ENCODE measurements at regions not wholly inside any gene's neighbourhood (a gene's known extent, or its start where the extent isn't known, plus 50 kb on each side); places are given as distances from the start of the nearest gene placed in this dataset.

DNA sequence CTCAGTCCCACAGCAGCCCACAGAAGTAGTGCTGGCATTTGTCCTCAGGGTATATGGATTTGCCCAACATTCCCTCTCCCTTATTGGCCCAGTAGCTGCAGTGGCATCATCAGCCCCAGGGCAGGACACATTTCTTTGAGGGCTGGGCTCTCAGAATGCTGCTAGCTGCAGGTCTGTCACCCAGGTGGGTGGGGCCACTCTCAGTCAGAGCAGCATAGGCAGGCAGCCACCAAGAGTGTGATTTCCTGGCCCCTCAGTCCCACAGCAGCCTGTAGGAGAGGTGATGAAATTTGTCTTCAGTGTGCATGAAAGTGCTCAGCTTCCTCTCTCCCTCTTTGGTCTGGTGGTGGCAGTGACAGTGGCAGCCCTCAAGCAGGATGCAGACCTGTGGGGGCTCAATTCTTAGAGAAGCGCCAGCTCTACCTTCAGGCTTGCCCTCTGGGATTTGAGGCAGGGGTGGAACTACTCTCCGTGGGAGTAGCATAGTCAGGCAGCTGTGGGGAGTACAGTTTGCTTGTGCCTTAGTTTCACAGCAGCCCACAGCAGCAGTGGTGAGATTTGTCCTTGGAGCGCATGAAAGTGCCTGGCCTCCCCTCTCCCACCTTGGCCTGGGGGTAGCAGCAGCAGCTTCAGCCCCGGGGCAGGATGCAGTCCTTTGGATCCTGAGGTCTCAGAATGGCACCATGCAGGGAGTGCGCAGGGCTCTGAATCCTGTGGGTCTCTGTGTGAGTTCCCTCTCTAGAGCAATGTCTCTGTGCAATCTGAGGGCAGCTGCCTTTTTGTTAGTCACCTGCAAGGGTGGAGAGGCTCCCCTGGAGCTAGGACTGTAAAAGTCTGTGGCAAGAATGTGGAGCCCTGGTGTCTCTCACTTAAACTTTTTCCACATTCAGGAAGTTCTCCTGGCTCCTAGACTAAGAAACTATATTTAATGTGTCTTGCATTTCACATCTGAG is 1229.1 kb downstream of the ROBO2 start:
- Histone ChIP-seq H3K9me3 (ENCODE audit: control insufficient read depth in 5 of 5, low read length in 5 of 5) (peaks cover 0 to 17% (median 13%) of the 10 kb centered on the region in 5 donors), H3K27me3 (ENCODE audit: control insufficient read depth in 5 of 5, insufficient read depth in 4 of 5, low read length in 5 of 5) (no peaks in the 10 kb centered on the region), H3K9ac (ENCODE audit: low read length in 5 of 5) (no peak overlapping the region), H3K27ac (ENCODE audit: low read depth, low read length) (no peak overlapping the region), H3K4me3 (ENCODE audit: low read depth in 1 of 5, low read length in 5 of 5) (no peak overlapping the region), H3K36me3 (ENCODE audit: control insufficient read depth in 5 of 5, insufficient read depth in 5 of 5, low read length in 5 of 5) (no peaks in the 10 kb centered on the region), H3K4me1 (ENCODE audit: control insufficient read depth in 5 of 5, insufficient read depth in 5 of 5, low read length in 5 of 5) (no peaks in the 10 kb centered on the region)

DNA sequence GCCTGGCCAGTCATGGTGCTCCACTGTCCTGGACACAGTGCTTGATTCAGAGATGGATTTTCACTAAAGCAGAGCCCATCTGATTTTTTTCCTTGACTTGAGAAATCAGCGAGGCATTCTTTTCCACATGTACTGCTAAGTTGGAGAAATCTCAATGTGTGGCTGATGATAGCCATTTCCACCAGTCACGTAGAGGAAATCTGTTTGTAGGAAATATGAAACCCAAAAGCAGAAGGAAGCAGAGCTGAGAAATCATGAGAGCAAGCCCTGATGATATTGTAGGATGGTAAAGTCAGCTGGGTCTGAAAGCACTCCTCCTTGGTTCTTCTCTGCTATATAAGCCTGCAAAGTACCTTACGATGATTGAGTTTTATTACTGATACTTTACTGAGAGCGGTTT is 1233.4 kb downstream of the ROBO2 start:
- no peaks in the 10 kb centered on the region for H3K4me1 ChIP-seq (ENCODE audit: control insufficient read depth in 5 of 5, insufficient read depth in 5 of 5, low read length in 5 of 5)
- H3K4me3 ChIP-seq (ENCODE audit: low read depth in 1 of 5, low read length in 5 of 5), result no peak overlapping the region
- no peaks in the 10 kb centered on the region for H3K27me3 ChIP-seq (ENCODE audit: control insufficient read depth in 5 of 5, insufficient read depth in 4 of 5, low read length in 5 of 5)
- peaks cover 0 to 9% (median 3%) of the 10 kb centered on the region in 5 donors for H3K9me3 ChIP-seq (ENCODE audit: control insufficient read depth in 5 of 5, low read length in 5 of 5)
- H3K36me3 ChIP-seq (ENCODE audit: control insufficient read depth in 5 of 5, insufficient read depth in 5 of 5, low read length in 5 of 5), result no peaks in the 10 kb centered on the region
- no peak overlapping the region for H3K9ac ChIP-seq (ENCODE audit: low read length in 5 of 5)
- H3K27ac ChIP-seq (ENCODE audit: low read depth, low read length), result no peak overlapping the region

DNA sequence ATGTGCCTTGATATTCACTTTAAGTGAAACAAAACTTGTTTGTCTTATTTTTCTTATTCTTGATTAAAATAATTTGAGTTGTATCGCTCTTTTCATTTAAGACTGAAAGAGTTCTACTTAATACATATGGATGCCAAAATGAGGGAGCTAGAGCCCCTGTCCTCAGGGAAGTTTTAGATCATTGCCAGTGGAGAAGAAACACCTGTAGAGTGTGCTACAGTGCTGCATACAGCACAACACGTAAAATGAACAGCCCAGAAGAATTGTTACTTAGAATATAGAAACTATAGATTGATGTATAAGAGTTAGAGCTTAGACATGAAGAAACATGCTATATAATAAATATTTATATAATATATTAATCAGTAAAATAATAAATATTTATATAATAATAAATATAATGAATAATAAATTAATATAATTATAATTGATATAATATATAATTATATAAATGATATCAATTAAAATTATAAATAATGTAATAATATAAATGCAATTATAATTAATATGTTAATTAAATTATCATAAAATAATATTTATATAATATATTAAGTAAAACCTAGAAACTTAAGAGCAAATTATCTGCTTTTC is 1234.7 kb downstream of the ROBO2 start:
- no peak overlapping the region for H3K9ac ChIP-seq (ENCODE audit: low read length in 5 of 5)
- no peaks in the 10 kb centered on the region for H3K9me3 ChIP-seq (ENCODE audit: control insufficient read depth in 5 of 5, low read length in 5 of 5)
- H3K36me3 ChIP-seq (ENCODE audit: control insufficient read depth in 5 of 5, insufficient read depth in 5 of 5, low read length in 5 of 5), result no peaks in the 10 kb centered on the region
- no peak overlapping the region for H3K27ac ChIP-seq (ENCODE audit: low read depth, low read length)
- H3K4me3 ChIP-seq (ENCODE audit: low read depth in 1 of 5, low read length in 5 of 5), result no peak overlapping the region
- no peaks in the 10 kb centered on the region for H3K27me3 ChIP-seq (ENCODE audit: control insufficient read depth in 5 of 5, insufficient read depth in 4 of 5, low read length in 5 of 5)
- H3K4me1 ChIP-seq (ENCODE audit: control insufficient read depth in 5 of 5, insufficient read depth in 5 of 5, low read length in 5 of 5), result no peaks in the 10 kb centered on the region

DNA sequence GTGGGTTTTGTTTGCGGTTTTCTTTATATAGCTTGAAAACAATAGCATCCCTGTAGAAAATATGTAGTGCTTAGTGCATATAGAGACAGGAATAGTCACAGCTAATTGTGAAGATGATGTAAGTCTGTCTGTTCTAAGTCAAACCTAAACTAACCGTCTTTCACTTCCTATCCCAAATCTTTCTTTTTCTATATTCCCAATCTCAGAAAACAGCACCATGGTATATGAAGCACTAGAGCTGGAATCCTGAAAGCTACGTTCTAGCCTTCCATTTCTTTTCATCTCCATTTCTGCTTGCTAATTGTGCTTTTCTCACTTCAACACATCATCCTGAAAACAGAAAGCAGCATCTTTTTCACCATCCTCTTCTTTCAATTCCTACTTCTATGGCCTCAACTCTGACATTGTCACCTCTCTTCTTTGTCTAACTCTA is 1235.5 kb downstream of the ROBO2 start:
- Histone ChIP-seq H3K9ac (ENCODE audit: low read length in 5 of 5) (no peak overlapping the region), H3K4me1 (ENCODE audit: control insufficient read depth in 5 of 5, insufficient read depth in 5 of 5, low read length in 5 of 5) (no peaks in the 10 kb centered on the region), H3K27me3 (ENCODE audit: control insufficient read depth in 5 of 5, insufficient read depth in 4 of 5, low read length in 5 of 5) (no peaks in the 10 kb centered on the region), H3K9me3 (ENCODE audit: control insufficient read depth in 5 of 5, low read length in 5 of 5) (no peaks in the 10 kb centered on the region), H3K27ac (ENCODE audit: low read depth, low read length) (no peak overlapping the region), H3K36me3 (ENCODE audit: control insufficient read depth in 5 of 5, insufficient read depth in 5 of 5, low read length in 5 of 5) (no peaks in the 10 kb centered on the region), H3K4me3 (ENCODE audit: low read depth in 1 of 5, low read length in 5 of 5) (no peak overlapping the region)

DNA sequence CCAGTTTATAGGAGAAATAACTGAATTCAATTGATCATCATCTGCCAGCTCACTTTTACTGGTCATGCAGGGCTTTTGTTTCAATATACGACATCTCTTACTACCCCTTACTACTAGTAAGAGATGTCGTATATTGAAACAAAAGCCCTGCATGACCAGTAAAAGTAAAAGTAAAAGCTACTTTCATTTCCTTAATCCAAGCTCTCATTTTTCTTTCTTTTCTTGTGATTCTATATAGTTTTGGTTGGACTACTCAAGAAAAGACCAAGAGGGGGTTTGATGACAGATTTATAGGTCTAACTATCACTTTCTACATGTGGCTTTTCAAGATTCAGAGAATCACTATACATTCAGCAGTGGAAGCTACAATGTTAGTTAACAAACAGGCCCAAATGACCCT is 1237.3 kb downstream of the ROBO2 start:
- no peaks in the 10 kb centered on the region for H3K9me3 ChIP-seq (ENCODE audit: control insufficient read depth in 5 of 5, low read length in 5 of 5)
- H3K4me1 ChIP-seq (ENCODE audit: control insufficient read depth in 5 of 5, insufficient read depth in 5 of 5, low read length in 5 of 5), result no peaks in the 10 kb centered on the region
- no peaks in the 10 kb centered on the region for H3K36me3 ChIP-seq (ENCODE audit: control insufficient read depth in 5 of 5, insufficient read depth in 5 of 5, low read length in 5 of 5)
- H3K27ac ChIP-seq (ENCODE audit: low read depth, low read length), result no peak overlapping the region
- H3K9ac ChIP-seq (ENCODE audit: low read length in 5 of 5), result no peak overlapping the region
- no peak overlapping the region for H3K4me3 ChIP-seq (ENCODE audit: low read depth in 1 of 5, low read length in 5 of 5)
- no peaks in the 10 kb centered on the region for H3K27me3 ChIP-seq (ENCODE audit: control insufficient read depth in 5 of 5, insufficient read depth in 4 of 5, low read length in 5 of 5)

DNA sequence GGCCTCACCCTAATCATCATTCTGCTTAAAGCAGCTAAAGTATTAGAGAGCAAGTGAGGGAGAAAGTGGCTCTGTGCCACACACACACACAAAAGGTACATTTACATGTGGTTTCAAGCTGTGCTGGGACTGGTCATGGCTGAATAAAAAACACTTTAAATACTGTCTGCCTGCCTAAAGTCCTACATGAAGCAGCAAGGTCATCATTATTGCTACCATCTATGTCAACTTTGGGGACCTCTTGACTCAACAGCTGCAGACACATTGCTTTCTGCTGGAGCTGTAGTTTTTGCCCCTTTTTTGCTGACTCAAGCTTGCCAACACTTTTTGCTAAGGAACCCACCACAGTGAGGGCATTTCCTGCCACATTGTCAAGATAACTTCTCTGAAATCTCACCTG is 1237.9 kb downstream of the ROBO2 start:
- no peaks in the 10 kb centered on the region for H3K4me1 ChIP-seq (ENCODE audit: control insufficient read depth in 5 of 5, insufficient read depth in 5 of 5, low read length in 5 of 5)
- H3K4me3 ChIP-seq (ENCODE audit: low read depth in 1 of 5, low read length in 5 of 5), result no peak overlapping the region
- H3K27ac ChIP-seq (ENCODE audit: low read depth, low read length), result no peak overlapping the region
- H3K36me3 ChIP-seq (ENCODE audit: control insufficient read depth in 5 of 5, insufficient read depth in 5 of 5, low read length in 5 of 5), result no peaks in the 10 kb centered on the region
- H3K27me3 ChIP-seq (ENCODE audit: control insufficient read depth in 5 of 5, insufficient read depth in 4 of 5, low read length in 5 of 5), result no peaks in the 10 kb centered on the region
- H3K9me3 ChIP-seq (ENCODE audit: control insufficient read depth in 5 of 5, low read length in 5 of 5), result no peaks in the 10 kb centered on the region
- H3K9ac ChIP-seq (ENCODE audit: low read length in 5 of 5), result no peak overlapping the region

DNA sequence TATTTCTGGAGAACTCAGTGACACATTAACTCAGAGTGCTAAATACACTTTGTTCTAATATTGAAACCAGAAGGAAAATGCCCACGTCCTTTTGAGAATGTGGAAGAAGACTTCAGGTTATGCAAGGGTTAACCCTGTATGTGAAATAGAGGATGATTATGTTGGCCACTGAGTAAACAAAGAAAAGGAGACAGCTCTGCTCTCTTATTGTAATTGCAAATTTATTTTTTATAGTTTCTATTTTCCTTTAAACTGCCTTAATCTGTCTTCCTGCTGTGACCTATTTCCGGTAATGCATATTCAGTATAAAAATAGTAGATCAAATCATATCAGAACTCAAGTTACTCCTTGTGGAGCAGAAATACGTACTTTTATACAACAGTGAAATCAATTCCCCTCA is 1239.2 kb downstream of the ROBO2 start:
- no peak overlapping the region for H3K9ac ChIP-seq (ENCODE audit: low read length in 5 of 5)
- no peak overlapping the region for H3K27ac ChIP-seq (ENCODE audit: low read depth, low read length)
- H3K36me3 ChIP-seq (ENCODE audit: control insufficient read depth in 5 of 5, insufficient read depth in 5 of 5, low read length in 5 of 5), result no peaks in the 10 kb centered on the region
- H3K4me3 ChIP-seq (ENCODE audit: low read depth in 1 of 5, low read length in 5 of 5), result no peak overlapping the region
- H3K27me3 ChIP-seq (ENCODE audit: control insufficient read depth in 5 of 5, insufficient read depth in 4 of 5, low read length in 5 of 5), result no peaks in the 10 kb centered on the region
- no peaks in the 10 kb centered on the region for H3K4me1 ChIP-seq (ENCODE audit: control insufficient read depth in 5 of 5, insufficient read depth in 5 of 5, low read length in 5 of 5)
- no peaks in the 10 kb centered on the region for H3K9me3 ChIP-seq (ENCODE audit: control insufficient read depth in 5 of 5, low read length in 5 of 5)

DNA sequence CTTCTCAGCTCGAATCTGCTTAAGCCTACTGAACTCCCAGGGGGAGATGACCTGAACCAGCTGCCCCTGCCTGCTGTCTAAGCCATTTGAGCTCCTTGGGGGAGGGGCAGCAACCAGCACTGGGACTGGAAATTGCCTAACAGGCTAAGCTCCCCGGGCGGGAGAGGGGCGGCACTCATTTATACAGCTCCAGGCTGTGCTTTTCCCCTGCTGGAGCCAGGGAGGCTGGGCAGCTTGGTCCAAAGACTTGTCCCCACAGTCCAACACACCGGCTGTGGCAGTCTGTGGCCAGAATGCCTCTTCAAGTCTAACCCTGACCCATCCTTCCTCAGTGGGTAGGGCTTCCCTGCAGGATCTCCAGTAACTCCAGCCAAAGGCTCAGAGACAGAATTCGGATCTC is 1241.5 kb downstream of the ROBO2 start:
- no peaks in the 10 kb centered on the region for H3K27me3 ChIP-seq (ENCODE audit: control insufficient read depth in 5 of 5, insufficient read depth in 4 of 5, low read length in 5 of 5)
- no peaks in the 10 kb centered on the region for H3K9me3 ChIP-seq (ENCODE audit: control insufficient read depth in 5 of 5, low read length in 5 of 5)
- no peaks in the 10 kb centered on the region for H3K36me3 ChIP-seq (ENCODE audit: control insufficient read depth in 5 of 5, insufficient read depth in 5 of 5, low read length in 5 of 5)
- no peak overlapping the region for H3K4me3 ChIP-seq (ENCODE audit: low read depth in 1 of 5, low read length in 5 of 5)
- H3K27ac ChIP-seq (ENCODE audit: low read depth, low read length), result no peak overlapping the region
- H3K9ac ChIP-seq (ENCODE audit: low read length in 5 of 5), result no peak overlapping the region
- no peaks in the 10 kb centered on the region for H3K4me1 ChIP-seq (ENCODE audit: control insufficient read depth in 5 of 5, insufficient read depth in 5 of 5, low read length in 5 of 5)

DNA sequence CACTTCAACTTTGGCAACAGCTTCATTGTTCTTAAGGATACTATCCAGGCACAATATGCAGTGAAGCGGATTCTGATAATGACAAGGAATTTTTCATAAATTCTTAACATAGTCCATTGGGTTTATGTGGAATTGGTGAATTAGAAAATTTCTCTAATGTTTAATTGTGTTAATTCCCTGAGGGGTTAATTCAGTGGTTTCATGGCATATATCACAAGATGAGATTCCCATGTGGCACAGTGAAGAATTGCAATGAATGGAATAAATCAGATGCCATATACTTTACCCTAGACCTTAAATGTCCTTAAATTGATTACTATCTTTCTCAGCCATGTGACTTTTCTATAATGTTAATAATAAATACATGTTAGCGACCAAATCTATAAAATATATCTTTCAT is 1244.1 kb downstream of the ROBO2 start:
- no peak overlapping the region for H3K27ac ChIP-seq (ENCODE audit: low read depth, low read length)
- H3K4me1 ChIP-seq (ENCODE audit: control insufficient read depth in 5 of 5, insufficient read depth in 5 of 5, low read length in 5 of 5), result no peaks in the 10 kb centered on the region
- H3K9ac ChIP-seq (ENCODE audit: low read length in 5 of 5), result no peak overlapping the region
- H3K4me3 ChIP-seq (ENCODE audit: low read depth in 1 of 5, low read length in 5 of 5), result no peak overlapping the region
- H3K9me3 ChIP-seq (ENCODE audit: control insufficient read depth in 5 of 5, low read length in 5 of 5), result no peaks in the 10 kb centered on the region
- H3K36me3 ChIP-seq (ENCODE audit: control insufficient read depth in 5 of 5, insufficient read depth in 5 of 5, low read length in 5 of 5), result no peaks in the 10 kb centered on the region
- H3K27me3 ChIP-seq (ENCODE audit: control insufficient read depth in 5 of 5, insufficient read depth in 4 of 5, low read length in 5 of 5), result no peaks in the 10 kb centered on the region

DNA sequence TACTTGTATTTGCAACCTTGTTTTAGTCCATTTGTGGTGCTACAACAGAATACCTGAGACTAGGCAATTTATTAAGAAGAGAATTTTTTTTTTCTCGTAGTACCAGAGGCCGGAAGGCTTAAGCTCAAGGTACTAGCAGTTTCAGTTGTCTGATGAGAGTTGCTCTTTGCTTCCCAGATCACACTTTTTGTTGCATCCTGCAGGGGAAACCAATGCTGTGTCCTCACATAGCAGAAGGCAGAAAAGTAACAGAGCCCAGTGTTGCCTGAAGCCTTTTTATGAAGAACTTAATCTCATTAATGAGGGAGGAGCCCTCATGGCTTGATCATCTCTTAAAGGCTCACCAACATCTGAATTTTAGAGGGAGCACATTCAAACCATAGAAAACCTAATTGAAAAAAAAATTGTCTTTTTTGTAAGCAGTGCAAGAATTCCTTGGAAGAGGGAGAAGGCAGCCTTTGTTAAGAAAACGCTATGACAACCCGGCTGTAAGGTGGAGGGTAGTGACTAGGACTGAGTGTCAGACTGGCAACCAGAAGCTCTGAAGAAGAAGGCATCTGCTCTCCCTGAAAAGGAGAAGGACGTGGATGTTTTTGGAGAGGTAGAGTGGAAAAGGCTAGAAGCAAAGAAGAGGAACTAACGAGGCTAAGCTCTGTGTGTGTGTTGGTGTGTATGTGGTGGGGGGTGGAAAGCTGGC is 1245.3 kb downstream of the ROBO2 start:
- H3K27me3 ChIP-seq (ENCODE audit: control insufficient read depth in 5 of 5, insufficient read depth in 4 of 5, low read length in 5 of 5), result no peaks in the 10 kb centered on the region
- no peak overlapping the region for H3K27ac ChIP-seq (ENCODE audit: low read depth, low read length)
- no peak overlapping the region for H3K4me3 ChIP-seq (ENCODE audit: low read depth in 1 of 5, low read length in 5 of 5)
- no peaks in the 10 kb centered on the region for H3K36me3 ChIP-seq (ENCODE audit: control insufficient read depth in 5 of 5, insufficient read depth in 5 of 5, low read length in 5 of 5)
- no peak overlapping the region for H3K9ac ChIP-seq (ENCODE audit: low read length in 5 of 5)
- H3K9me3 ChIP-seq (ENCODE audit: control insufficient read depth in 5 of 5, low read length in 5 of 5), result no peaks in the 10 kb centered on the region
- H3K4me1 ChIP-seq (ENCODE audit: control insufficient read depth in 5 of 5, insufficient read depth in 5 of 5, low read length in 5 of 5), result no peaks in the 10 kb centered on the region

Data from subcutaneous abdominal adipose tissue (tissue), 5 donors.